Middle frontal gyrus (tissue), 1 donor: ENCODE measurements at regions not wholly inside any gene's neighbourhood (a gene's known extent, or its start where the extent isn't known, plus 50 kb on each side); places are given as distances from the start of the nearest gene placed in this dataset.
"Not testable (repeated sequence)": the region's sequence is repeated elsewhere in the genome, so short reads cannot be mapped to it uniquely, and the experiment has no call there.

ENCODE experiments used
- DNase-seq: peaks from one replicate; pipeline ENCODE4 v3.0.0-alpha.2; 2015; ENCODE audit warnings: low spot score; ENCODE audit errors: extremely low spot score

DNA sequence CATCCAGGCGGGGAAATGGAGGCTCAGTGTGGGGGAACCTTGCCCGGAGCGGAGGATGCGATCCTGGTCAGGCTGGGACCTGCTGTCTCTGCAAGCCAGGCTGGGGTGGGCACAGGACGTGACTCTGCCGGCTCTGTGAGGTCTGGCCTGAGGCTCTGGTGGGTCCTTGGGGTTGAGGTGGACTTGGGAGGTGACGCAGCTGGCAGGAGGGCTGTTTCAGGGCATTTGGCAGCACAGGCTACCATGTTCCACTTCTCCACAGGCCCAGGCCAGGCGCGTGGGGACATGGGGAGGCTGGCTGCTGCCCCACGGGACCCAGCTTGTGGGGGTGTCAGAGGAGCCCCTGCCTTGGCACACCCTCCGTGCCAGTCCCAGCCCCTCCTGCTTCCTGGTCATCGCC is 1199.7 kb downstream of the BRD1 start:
- no peak for DNase-seq

DNA sequence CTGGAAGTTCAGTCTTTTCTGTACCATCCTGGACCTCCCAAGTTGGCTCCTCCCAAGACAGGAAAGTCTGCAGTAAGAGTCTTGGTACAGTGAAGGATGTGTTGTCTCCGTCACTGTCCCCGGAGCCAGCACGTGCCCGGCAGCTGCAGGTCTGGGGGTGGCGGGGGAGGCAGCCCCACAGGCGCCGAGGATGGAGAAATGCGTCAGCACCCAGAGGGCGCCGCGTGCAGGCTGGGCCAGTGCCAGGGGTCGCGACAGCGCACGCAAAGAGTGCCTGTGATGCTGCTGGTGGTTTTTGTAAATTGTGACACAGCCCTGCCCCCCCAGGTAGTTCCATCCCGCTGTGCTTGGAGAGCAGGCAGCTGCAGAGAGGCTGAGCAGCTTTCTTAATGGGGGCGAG is 1200.5 kb downstream of the BRD1 start:
- DNase-seq: no peak

DNA sequence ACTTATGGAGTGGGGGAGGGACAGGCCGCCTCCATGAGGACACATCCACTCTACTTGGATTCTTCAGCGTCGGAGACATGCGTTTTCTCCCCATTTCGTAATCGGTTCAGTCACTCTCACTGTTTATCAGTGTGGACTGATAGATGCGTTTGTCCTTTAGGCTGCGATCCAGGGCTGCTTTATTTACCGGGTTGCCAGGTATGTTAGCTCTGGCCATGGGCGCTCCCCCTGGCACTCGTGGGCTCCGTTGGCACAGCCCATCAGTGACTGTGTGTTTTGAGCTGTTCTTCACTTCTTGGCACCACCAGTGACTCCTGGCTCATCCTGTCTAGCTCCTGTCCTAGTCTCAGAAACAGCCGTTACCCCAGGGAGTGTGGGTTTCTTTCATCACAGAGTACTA is 1203.3 kb downstream of the BRD1 start:
- no peak for DNase-seq

DNA sequence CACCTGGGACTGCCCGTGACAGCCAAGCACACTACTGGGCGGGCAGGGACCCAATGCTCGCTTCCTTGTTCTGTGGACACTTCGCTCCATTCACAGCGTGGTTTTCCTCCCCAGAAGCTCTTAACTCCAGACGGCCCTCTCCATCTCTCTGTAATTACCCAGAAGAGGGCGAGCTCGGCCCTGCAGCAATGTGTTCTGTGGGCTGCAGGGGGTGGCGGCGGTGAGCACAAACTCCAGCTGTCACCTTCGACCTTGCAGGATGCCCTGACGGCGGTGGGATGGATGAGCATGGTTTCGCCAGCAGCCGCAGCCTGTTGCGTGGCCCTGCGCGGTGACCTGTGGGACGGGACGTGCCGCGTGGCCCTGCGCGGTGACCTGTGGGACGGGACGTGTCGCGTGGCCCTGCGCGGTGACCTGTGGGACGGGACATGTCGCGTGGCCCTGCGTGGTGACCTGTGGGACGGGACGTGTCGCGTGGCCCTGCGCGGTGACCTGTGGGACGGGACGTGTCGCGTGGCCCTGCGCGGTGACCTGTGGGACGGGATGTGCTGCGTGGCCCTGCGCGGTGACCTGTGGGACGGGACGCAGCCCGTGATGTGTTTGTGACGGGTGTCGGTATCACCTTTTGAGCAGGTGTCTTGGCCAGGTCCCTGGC is 1204.7 kb downstream of the BRD1 start:
- DNase-seq: no peak

DNA sequence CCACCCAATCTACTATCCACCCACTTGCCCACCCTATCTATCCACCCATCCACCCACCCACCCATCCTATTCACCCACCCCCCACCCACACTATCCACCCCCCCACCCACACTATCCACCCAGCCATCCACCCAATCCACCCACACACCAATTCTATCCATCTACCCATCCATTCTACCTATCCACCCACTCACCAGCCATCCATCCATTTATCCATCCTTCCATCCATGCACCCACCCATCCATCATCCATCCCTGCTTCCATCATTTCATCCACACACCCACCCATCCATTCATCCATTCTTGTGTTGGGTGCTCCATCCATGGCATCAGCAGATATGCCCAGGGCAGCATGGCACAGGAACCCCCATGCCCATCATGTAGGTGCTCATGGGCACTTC is 1206.6 kb downstream of the BRD1 start:
- DNase-seq: no peak

DNA sequence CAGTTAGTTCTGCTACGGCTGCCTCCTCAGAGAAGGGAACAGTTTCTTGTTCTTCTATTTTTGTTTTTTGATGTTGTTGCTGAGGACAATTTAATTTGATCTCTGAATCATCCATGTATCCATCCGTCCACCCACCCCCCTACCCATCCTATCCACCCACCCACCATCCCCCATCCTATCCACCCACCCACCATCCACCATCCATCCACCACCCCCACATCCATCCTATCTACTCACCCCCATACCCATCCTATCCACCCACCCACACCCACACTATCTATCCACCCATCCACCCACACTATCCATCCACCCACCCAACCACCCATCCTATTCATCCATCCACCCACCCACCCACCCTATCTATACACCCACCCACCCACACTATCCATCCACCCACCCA is 1207.2 kb downstream of the BRD1 start:
- not testable (repeated sequence) for DNase-seq

DNA sequence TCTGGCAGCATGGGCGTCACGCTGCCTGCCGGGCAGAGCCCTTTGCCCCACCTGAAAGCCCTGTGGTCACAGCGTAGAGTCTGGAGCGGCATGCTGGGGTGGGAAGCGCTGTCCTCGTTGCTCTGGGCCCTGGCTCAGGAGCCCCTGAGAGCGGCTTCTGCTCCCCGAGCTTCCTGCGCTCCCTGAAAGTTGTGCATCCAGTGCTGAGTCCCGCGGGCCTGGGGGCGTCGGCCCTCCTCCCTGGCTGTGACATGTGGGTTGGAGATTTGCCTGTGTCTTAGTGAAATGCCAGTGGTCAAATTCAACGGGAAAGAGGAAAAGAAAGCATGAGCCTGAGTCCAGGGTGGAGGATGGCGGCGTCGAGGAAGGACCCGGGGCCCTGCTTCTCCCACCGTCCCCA is 1208.0 kb downstream of the BRD1 start:
- no peak for DNase-seq

DNA sequence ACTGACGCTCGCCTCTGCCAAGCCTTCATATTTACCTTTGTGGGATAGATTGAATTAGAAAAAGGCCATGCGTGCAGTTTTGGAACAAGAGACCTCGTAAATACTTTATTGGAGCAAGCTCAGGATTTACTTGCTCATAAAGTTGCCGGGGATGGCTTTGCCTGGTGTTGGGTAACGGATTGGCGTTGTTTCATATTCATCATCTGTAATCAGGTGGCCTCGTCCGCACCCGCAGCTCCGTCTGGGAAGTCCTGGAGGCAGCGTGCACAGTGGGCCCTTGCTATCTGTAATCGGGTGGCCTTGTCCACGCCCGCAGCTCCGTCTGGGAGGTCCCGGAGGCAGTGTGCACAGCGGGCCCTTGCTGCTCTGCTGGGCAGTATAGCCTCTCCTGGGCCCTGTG is 1209.3 kb downstream of the BRD1 start:
- DNase-seq: no peak

DNA sequence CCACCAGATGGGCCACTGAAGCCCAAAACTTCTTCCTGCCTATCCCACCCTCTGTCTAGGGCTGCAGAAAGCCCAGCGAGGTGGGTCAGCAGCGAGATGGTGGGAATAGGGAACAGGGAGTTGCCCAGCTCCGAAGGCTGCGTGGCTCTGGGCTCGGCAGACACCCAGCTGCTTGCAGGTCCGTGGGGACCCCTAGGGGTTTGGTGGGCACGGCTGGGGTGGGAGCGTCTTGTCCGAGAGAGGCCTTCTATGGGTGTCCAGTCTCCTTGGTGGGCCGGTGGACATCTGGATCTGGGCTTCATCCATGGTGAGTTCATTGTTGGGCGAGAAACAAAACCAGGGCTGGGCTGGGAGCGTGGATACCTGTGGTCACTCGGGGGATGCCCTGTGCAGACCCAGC is 1211.0 kb downstream of the BRD1 start:
- DNase-seq: no peak

DNA sequence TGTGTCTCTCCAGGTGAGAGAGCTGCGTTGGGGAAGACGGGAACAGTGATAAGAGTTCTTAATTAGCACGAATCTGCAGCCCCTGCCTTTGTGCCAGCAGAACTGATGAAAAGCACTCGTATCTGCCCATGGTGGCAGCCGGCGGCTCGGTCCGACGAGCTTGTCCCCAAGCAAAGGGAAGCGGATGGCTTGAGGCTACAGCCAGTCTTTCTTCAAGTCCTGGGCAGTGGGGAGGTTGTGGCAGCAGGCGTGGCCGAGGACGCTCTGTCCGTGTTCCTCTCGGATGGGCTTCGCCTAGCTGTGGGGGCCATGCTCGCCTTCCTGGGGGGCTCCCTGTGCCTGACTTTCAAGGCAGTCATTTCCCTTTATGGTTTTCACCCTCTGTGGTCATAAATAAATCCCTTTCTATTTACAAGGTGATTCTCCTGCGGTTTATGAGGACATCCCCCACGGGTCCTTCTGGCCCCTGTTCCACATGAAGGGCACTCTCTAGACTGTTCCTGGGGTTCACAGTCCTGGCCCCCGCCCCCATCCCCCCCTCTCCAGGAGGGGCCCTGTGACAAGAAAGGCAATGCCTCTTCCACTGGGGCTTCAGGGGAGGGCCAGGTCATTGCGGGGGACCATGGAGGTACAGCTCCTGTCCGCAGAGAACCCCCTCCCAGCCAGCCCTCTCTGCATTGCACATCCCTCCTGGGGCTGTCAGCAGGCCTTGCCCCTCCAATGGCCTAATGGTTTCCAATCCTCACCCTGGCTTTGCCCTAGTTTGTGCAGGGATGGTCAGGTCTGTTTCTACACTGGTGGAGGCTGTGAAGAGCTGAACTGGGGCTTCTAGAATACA is 1212.3 kb downstream of the BRD1 start:
- no peak for DNase-seq

DNA sequence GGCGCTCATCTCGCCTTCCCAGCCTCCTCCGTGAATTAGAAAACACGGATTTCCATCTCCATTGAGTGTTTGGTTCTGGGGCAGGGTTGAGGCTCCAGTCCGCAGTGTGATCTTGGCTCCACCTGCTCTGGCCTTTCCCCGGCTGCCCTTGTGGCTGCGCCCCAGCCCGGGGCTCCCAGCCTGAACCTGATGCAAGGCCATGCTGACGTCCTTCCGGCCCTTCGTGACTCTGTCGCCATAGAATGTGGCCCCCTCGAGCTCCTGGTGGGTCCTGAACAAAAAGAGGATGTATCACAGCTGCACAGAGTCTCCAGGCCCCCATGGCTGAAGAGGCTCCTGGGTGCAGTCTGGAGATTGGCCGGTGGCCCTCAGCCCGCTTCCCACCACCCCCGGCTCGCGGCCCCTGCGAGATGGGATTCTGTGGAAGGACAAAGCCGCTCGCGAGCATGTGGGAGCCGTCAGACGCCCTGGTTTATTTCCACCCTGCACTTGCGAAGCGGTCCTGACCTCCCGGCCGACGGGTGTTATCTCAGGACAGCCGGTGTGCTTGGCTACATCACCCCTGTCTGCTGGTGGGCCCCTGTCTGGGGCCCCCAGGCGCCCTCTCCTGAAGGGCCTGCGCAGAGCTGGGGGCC is 1214.0 kb downstream of the BRD1 start:
- no peak for DNase-seq

DNA sequence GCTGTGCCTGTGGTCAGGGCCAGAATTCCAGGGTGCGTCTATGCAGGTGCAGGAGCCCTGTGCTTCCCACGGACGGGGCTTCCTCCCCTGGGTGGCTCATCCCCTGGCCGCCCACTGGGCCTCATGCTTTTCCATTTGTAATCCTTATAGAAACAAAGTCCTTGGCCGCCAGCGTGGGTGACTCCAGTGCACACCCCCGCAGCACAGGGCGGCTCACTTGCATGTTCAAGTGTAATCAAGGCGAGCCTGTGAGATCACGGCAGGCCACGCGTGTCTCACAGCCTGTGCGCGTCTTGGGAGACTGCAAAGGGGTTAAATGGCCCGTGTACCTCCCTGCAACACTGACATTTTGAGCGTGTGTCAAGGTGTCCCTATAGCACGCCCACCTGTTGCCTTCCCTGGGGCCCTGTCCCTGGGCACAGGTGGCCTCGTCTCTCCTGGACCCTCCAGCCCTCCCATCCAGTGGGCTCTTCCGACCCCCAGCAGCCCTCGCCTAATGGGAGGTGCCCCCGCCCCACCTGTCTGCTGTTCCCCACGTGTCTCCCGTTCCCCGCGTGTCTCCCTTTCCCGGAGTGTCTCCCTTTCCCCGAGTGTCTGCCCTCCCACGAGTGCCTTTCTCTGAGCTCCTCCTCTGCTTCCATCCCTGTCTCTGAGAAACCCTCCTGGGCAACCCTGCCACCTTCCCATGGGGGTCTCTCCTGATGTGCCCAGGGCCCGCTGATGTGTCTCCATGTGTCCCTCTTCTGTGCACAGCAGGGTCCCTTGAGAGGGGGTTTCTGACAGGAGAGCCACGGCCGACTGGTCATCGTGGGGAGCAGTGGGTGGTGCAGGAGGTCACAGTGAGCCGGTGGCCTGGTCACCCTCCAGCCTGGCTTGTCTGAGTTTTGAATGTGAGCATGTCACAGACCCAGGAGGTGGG is 1215.3 kb downstream of the BRD1 start:
- DNase-seq: no peak

DNA sequence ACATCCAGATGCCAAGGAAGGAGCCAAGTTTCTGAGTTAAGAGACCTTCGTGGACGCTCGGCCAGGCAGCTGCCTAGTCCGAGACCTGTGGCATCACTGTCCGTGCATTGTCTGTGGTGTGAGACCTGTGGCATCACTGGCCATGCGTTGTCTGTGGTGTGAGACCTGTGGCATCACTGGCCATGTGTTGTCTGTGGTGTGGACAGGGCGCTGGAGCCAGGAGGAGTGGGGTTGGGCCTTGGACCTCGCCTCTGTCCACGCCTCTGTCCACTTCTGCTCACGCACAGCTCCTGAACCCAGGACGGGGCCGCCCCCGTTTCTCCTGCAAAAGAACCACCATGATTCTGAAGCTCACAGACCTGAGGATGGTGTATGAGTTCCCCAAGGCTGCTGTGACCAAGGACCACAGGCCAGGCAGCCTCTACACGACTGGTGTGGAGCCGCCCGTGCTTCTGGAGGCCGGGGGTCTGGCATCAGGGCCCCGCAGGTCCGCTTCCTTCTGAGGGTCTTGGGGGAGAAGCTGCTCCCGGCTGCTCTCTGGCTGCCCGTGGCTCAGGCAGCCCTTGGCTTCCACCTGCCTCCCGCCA is 1218.3 kb downstream of the BRD1 start:
- no peak for DNase-seq

DNA sequence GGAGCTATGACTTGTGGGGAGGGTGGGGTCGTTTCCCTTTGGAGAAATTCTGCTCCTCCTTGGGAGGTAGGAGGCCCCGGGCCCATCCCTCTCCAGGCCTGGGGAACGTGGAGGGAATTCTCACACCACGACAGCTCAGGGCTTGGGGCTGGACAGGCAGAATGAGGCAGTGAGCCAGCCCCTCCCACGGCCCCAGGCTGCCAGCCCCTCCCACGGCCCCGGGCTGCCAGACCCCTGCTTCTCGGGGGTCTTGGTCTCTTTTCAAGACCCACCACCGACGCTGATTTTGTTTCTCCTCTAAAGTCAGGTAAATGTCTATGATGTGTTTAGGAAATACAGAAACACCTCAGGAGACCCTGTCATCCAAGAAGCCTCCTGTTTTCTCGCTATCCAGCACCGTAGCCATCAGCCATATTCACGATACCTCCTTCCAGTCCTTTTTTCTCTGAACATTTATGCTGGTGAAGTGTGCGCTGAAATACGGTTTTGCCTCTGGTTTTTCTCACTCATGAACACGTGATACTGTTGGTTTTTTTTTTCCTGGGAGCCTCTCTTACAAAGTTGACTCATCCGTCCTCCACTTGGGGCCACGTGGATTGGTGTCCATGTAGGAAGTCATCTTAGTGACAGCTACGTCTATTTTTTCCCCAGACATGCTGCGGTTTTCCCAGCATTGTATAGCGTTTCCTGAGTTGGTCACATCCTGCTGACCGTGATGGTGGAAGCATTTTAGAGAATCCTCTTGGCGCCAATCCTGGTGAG is 1219.6 kb downstream of the BRD1 start:
- DNase-seq: no peak

DNA sequence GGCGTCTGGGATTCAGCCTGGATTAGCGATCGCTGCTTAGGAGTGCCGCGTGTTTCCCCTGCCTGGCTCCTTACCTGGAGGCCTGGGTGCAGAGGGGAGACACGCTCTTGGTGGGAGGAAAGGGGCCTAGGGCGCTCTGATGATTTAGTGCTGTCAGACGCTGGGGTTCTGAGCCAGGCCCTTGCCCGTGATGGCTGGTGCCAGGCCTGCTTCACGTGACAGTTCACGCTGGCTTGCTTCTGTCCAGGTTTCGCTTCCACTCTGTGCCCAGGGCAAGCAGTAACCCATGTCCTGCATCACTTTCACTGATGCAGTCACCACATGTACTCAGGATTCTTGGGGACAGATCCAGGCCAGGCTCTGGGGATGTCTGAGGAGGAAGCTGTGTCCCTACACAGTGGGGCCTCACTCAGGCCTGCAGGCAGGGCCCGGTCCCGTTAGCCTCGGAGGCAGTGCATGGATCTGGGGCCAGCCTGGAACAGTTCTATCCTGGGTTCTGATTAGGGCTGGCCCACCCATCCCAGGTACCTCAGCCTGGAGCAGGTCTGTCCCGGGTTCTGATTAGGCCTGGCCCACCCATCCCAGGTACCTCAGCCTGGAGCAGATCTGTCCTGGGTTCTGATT is 1220.9 kb downstream of the BRD1 start:
- DNase-seq: no peak

DNA sequence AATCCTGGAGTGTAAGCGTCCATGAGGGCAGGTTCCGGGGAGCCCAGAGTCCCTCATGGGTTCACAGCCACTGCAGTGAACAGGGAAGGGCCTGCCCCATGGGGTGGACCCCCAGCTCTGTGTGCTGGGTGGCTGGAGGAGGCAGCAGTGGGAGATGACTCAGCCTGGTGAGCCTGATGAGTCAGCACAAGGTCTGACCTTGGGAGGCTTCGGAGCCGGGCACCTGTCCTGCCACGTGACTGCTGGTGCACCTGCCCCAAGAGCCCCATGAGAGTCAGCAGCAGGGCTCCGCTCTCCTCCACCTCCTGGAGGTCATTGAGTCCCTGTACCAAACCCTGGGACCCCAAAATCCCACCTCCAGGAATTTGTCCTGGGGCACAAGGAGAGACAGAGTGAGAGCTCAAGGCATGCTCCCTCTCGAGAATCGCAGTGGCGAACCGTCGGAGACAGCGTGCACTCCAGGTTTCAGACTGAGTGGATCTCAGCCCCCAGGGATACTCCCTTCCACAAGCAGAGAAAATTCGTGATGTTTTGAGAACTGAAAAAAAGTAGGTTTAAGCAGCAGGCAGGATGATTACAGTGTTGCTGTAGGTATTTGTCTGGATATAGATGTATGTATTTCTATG is 1221.7 kb downstream of the BRD1 start:
- no peak for DNase-seq

DNA sequence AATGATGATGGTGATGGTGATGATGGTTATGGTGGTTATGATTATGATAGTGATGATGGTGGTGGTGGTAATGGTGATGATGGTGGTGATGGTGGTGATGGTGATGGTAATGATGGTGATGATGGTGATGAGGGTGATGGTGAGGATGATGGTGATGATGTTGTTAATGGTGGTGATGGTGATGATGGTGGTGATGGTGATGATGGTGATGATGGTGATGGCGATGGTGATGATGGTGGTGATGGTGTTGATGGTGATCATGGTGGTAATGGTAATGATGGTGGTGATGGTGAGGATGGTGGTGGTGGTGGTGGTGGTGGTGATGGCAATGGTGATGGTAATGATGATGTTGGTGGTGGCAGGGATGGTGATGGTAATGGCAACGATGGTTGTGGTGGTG is 1222.5 kb downstream of the BRD1 start:
- DNase-seq: no peak

DNA sequence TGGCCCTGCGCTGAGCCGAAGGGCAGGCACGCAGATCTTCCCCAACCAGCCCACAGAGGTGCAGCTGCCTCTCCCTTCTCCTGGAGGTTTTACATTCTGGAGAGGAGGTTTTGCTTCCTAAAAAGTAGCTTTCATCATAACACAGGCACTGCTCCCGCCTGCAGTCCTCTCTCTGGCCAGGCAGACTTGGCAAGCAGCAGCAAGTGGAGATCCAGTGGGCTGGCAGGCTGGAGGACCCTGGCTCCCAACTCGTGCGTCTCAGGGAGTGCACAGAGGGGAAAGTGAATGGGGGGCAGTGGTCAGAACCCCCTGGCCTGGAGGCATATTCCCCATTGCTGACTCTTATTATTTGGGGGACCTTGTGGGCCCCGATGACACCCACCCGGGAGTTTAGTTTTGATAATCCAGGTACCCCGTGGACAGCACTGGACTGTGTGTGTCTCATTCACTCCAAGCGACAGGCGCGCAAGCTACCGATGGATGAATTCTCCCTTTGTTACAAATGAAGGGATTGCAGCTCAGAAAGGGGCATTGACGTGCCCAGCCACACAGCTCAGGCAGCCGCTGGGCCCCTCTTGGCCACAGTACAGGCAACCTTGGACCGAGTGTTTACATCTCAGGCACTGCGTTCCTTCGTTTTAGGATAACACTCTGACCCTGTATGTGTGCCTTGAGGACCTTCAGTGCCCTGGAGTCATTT is 1223.9 kb downstream of the BRD1 start:
- no peak for DNase-seq
